HepG2 (cell line): ENCODE measurements at regions not wholly inside any gene's neighbourhood (a gene's known extent, or its start where the extent isn't known, plus 50 kb on each side); places are given as distances from the start of the nearest gene placed in this dataset.

Source experiments
- ATAC-seq: fragments of 200-7000 bp; cut with Tn5 transposase; 3 replicates; pipeline ENCODE4 v1.9.1; 2020; ENCODE audit warnings: mild to moderate bottlenecking, moderate library complexity
- BruUV-seq: library from RNA; stranded (reverse); fragments of 400-500 nt; replicated peaks from 2 replicates; lab custom pipeline; 2021; lab: Mats Ljungman, UMichigan
- CTCF ChIA-PET: fragments of 300-600 bp; formaldehyde crosslinking; extraction: SDS; loops from one replicate; lab custom pipeline; 2021; ENCODE audit warnings: low total read pairs, inconsistent platforms, low intra/inter-chr PET ratio; lab: Yijun Ruan, JAX
- POLR2A ChIA-PET: fragments of 350-600 bp; sonication (Branson Sonifier 250); formaldehyde crosslinking; loops from one replicate; lab custom pipeline; 2020; ENCODE audit warnings: antibody characterized with exemption, inconsistent platforms; lab: Yijun Ruan, JAX
- DNase-seq: peaks from one replicate; pipeline ENCODE4 v3.0.0-alpha.2; 2015; ENCODE audit warnings: low spot score
- FAIRE-seq: peaks from 3 replicates; lab custom pipeline; 2011; peaks lifted over from hg19 to GRCh38; lab: Jason Lieb, UNC
- H2AFZ ChIP-seq: one replicate; pipeline ENCODE4 v1.6.1; 2011; ENCODE audit warnings: low read length, inconsistent platforms
- H3K27ac ChIP-seq: fragments of 300-600 bp; 3 replicates; pipeline ENCODE4 v1.8.0; 2011; ENCODE audit warnings: mixed run types, mild to moderate bottlenecking, mixed read lengths, low read length, inconsistent platforms; ENCODE audit not compliant: insufficient read depth; ENCODE audit errors: extremely low read length
- H3K27me3 ChIP-seq, 2 experiments: fragments of 200-600 bp in 1 of 2; 2 replicates in 1 of 2; 3 replicates in 1 of 2; pipeline versions ENCODE4 v1.6.0 to v1.8.0; 2011; ENCODE audit warnings: low read length in 2 of 2, mild to moderate bottlenecking in 2 of 2, moderate library complexity in 2 of 2, inconsistent platforms in 1 of 2; ENCODE audit not compliant: insufficient read depth in 2 of 2, control insufficient read depth in 1 of 2
- H3K36me3 ChIP-seq, 2 experiments: fragments of 200-600 bp in 1 of 2; replicated peaks in 1 of 2; 2 replicates in 1 of 2; 3 replicates in 1 of 2; pipeline versions ENCODE4 v1.5.1 to v1.8.0; 2011; ENCODE audit warnings: low read length in 2 of 2, inconsistent platforms in 1 of 2; ENCODE audit not compliant: insufficient read depth in 2 of 2, control insufficient read depth in 1 of 2
- H3K4me1 ChIP-seq: 2 replicates; pipeline ENCODE4 v1.5.1; 2012; ENCODE audit warnings: low read length, inconsistent platforms; ENCODE audit not compliant: insufficient read depth
- H3K4me2 ChIP-seq: 2 replicates; pipeline ENCODE4 v1.6.0; 2011; ENCODE audit warnings: low read depth, low read length, inconsistent platforms
- H3K4me3 ChIP-seq, 3 experiments: fragments of 200-600 bp in 1 of 3; sonication (generic), shearing (Covaris generic) in 1 of 3; replicated peaks in 1 of 3; 2 replicates each; pipeline ENCODE4 v1.5.1; 2011 to 2016; ENCODE audit warnings: low read length in 3 of 3, inconsistent platforms in 2 of 3, low read depth in 2 of 3, mild to moderate bottlenecking in 2 of 3, control low read depth in 1 of 3, mixed read lengths in 1 of 3; ENCODE audit not compliant: insufficient read depth in 1 of 3
- H3K79me2 ChIP-seq: one replicate; pipeline ENCODE4 v1.6.1; 2011; ENCODE audit warnings: low read length, inconsistent platforms; ENCODE audit not compliant: insufficient read depth
- H3K9ac ChIP-seq: 2 replicates; pipeline ENCODE4 v1.6.0; 2011; ENCODE audit warnings: mild to moderate bottlenecking, low read depth, low read length, inconsistent platforms; ENCODE audit not compliant: insufficient read depth
- H3K9me3 ChIP-seq: 2 replicates; pipeline ENCODE4 v1.5.1; 2012; ENCODE audit warnings: mild to moderate bottlenecking, low read length
- H4K20me1 ChIP-seq: 2 replicates; pipeline ENCODE4 v1.6.0; 2011; ENCODE audit warnings: inconsistent platforms, mild to moderate bottlenecking, low read length, moderate library complexity; ENCODE audit not compliant: insufficient read depth
- ADNP ChIP-seq: sonication (generic); formaldehyde crosslinking; IDR thresholded peaks from 2 replicates; pipeline ENCODE4 v1.4.0; 2020; ENCODE audit warnings: missing genetic modification reagents
- BRD4 ChIP-seq: sonication (generic); formaldehyde crosslinking; IDR thresholded peaks from 2 replicates; pipeline ENCODE4 v1.4.0; 2020; ENCODE audit warnings: missing genetic modification reagents
- CC2D1A ChIP-seq: sonication (generic); formaldehyde crosslinking; IDR thresholded peaks from 2 replicates; pipeline ENCODE4 v1.8.1; 2023; ENCODE audit warnings: mild to moderate bottlenecking, missing genetic modification reagents
- ELF1 ChIP-seq: sonication (generic); formaldehyde crosslinking; IDR thresholded peaks from 2 replicates; pipeline ENCODE4 v1.4.0; 2020; ENCODE audit warnings: missing genetic modification reagents
- EP300 ChIP-seq, 3 experiments: sonication (generic) in 1 of 3; formaldehyde crosslinking in 1 of 3; IDR thresholded peaks; 2 replicates each; pipeline versions ENCODE4 v1.5.1 to v1.6.1; 2011 to 2020; ENCODE audit warnings: low read depth in 2 of 3, low read length in 2 of 3, borderline replicate concordance in 1 of 3, improper control_type of control experiment in 1 of 3, mild to moderate bottlenecking in 1 of 3, missing genetic modification reagents in 1 of 3, moderate library complexity in 1 of 3
- GRHL1 ChIP-seq: sonication (generic); formaldehyde crosslinking; conservative IDR thresholded peaks from 2 replicates; pipeline ENCODE4 v1.8.0; 2022; ENCODE audit warnings: missing genetic modification reagents
- HBP1 ChIP-seq: IDR thresholded peaks from 2 replicates; pipeline ENCODE4 v1.6.1; 2016; ENCODE audit warnings: low read depth, control low read depth
- SSRP1 ChIP-seq: IDR thresholded peaks from 2 replicates; pipeline ENCODE4 v1.6.1; 2016; ENCODE audit warnings: control low read depth
- TGIF2 ChIP-seq: IDR thresholded peaks from 2 replicates; pipeline ENCODE4 v1.6.1; 2016; ENCODE audit warnings: control low read depth, missing compliant biosample characterization
- TMF1 ChIP-seq: sonication (generic); formaldehyde crosslinking; IDR thresholded peaks from 2 replicates; pipeline ENCODE4 v1.8.1; 2022; ENCODE audit warnings: low read depth, missing genetic modification reagents
- ZBTB1 ChIP-seq: sonication (generic); formaldehyde crosslinking; IDR thresholded peaks from 2 replicates; pipeline ENCODE4 v1.4.0; 2020; ENCODE audit warnings: missing genetic modification reagents, borderline replicate concordance
- ZBTB2 ChIP-seq: sonication (generic); formaldehyde crosslinking; IDR thresholded peaks from 2 replicates; pipeline ENCODE4 v1.8.0; 2022; ENCODE audit warnings: low read depth, missing genetic modification reagents
- ZBTB8A ChIP-seq: sonication (generic); formaldehyde crosslinking; IDR thresholded peaks from 2 replicates; pipeline ENCODE4 v1.4.0; 2020; ENCODE audit warnings: mild to moderate bottlenecking, low read depth, missing genetic modification reagents, borderline replicate concordance
- ZNF136 ChIP-seq: sonication (generic); formaldehyde crosslinking; IDR thresholded peaks from 2 replicates; pipeline ENCODE4 v1.8.1; 2022; ENCODE audit warnings: low read depth, mild to moderate bottlenecking, moderate library complexity, missing genetic modification reagents
- ZNF17 ChIP-seq: sonication (generic); formaldehyde crosslinking; IDR thresholded peaks from 2 replicates; pipeline ENCODE4 v1.5.0; 2020; ENCODE audit warnings: mild to moderate bottlenecking, missing genetic modification reagents
- ZNF768 ChIP-seq: sonication (generic); formaldehyde crosslinking; IDR thresholded peaks from 2 replicates; pipeline ENCODE4 v1.4.0; 2020; ENCODE audit warnings: missing genetic modification reagents
- ZSCAN5A ChIP-seq: sonication (generic); formaldehyde crosslinking; IDR thresholded peaks from 2 replicates; pipeline ENCODE4 v1.8.0; 2022; ENCODE audit warnings: mild to moderate bottlenecking, missing genetic modification reagents, borderline replicate concordance
- WGBS: methylation state at CpG from one replicate; pipeline ENCODE4 v1.1.6; 2017; ENCODE audit warnings: low lambda C conversion rate; 5-methylcytosine and 5-hydroxymethylcytosine counted together
- in situ Hi-C: cut with HindIII; loops from 2 replicates; pipeline ENCODE4 v1.10.0; 2017; ENCODE audit warnings: low pct_unique_long_range_greater_than_20kb; ENCODE audit not compliant: extremely low pct_ligation_motif_present
- intact Hi-C: fragments of 100-400 bp; cut with micrococcal nuclease; formaldehyde crosslinking; loops from one replicate; pipeline ENCODE4 v1.10.0; 2022; ENCODE audit not compliant: unreplicated experiment

GRCh38 chr13:80924596-80924995 is 583.7 kb upstream of the SPRY2 start:
- H3K4me2 ChIP-seq: no peak overlapping the region
- H3K27ac ChIP-seq: no peak overlapping the region
- in situ Hi-C loops (no loop called here), intact Hi-C loops (no loop called here)
- no peak overlapping the region for H2AFZ ChIP-seq
- H3K4me1 ChIP-seq: no peaks in the 10 kb centered on the region
- 19% methylated on average over 5 of the region's 5 CpGs for WGBS
- H3K9ac ChIP-seq: no peak overlapping the region
- ATAC-seq (no peak), DNase-seq (no peak), FAIRE-seq (no peak)
- H3K4me3 ChIP-seq: no peak overlapping the region
- no peaks in the 10 kb centered on the region for H4K20me1 ChIP-seq
- H3K36me3 ChIP-seq: no peaks in the 10 kb centered on the region
- no peaks in the 10 kb centered on the region for H3K79me2 ChIP-seq
- H3K9me3 ChIP-seq: no peaks in the 10 kb centered on the region
- ChIA-PET POLR2A (no interaction called here), CTCF (no interaction called here)
- no TSS peak for BruUV-seq
- H3K27me3 ChIP-seq: no peaks in the 10 kb centered on the region; a peak in 1 of 5 replicates
- no peak for TF ChIP-seq EP300 (IDR thresholded peaks at IDR 0.05; ENCODE audit: low read depth in 2 of 2, low read length in 2 of 2)
- TF ChIP-seq EP300 (CRISPR knock-in tag; IDR thresholded peaks at IDR 0.05; ENCODE audit: borderline replicate concordance): no peak
- no peak for TF ChIP-seq ADNP (CRISPR knock-in tag)
- no peak for TF ChIP-seq ZNF768 (CRISPR knock-in tag)
- TF ChIP-seq SSRP1 (CRISPR knock-in tag): no peak
- TF ChIP-seq ZBTB1: no peak
- TF ChIP-seq ZNF17 (CRISPR knock-in tag): no peak
- TF ChIP-seq ZNF136 (CRISPR knock-in tag): no peak
- no peak for TF ChIP-seq TGIF2
- TF ChIP-seq HBP1 (CRISPR knock-in tag): no peak
- TF ChIP-seq GRHL1 (CRISPR knock-in tag): no peak
- no peak for TF ChIP-seq ZBTB2 (CRISPR knock-in tag)
- no peak for TF ChIP-seq BRD4 (CRISPR knock-in tag)
- no peak for TF ChIP-seq ZBTB8A (CRISPR knock-in tag)
- TF ChIP-seq ELF1 (CRISPR knock-in tag): no peak
- no peak for TF ChIP-seq CC2D1A (CRISPR knock-in tag)
- TF ChIP-seq ZSCAN5A (CRISPR knock-in tag): no peak
- TF ChIP-seq TMF1 (CRISPR knock-in tag): no peak
